ENCODE measurements at regions not wholly inside any gene's neighbourhood (a gene's known extent, or its start where the extent isn't known, plus 50 kb on each side); places are given as distances from the start of the nearest gene placed in this dataset.

DNA sequence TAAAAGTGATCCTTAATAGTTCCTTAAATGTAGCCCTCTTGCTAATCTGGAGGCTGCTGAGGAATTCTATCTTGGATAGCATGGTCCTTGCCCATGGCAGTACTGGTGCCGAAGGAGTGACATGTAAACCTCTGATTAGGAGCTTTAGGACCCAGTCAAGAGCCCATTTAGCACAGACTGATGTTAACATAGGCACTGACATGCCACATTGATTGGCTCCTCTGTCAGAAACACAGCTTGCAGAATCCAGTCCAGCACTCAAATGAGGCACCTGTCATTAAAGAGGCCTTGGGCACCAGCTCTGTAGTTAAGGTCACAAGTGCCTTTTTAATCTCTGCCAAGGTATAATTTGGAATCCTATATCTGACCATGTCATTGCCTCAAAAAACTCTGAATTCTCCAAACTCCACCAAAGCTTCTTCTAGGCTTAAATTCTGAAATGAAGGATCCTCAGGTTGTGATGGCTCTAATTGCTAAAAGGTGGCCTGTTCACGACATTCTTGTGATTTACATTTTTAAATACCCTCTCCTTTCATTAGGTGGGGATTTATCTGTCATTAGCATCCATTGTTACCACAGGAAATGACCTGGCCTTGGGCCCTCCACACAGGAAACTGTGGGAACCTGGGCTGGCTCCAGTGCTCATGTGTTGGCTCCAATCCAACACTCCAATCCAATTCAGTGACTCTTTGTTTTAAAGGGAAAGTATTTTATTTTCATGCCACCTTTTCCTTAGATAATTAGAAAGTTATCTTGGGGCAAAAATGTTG is 57.3 kb upstream of the RNF7 start:
- DNase-seq (ENCODE audit: low read depth, low spot score) (no peak), ATAC-seq (no peak)
- H3K27ac ChIP-seq (ENCODE audit: low read length): no peak overlapping the region
- in situ Hi-C loops (cut with HindIII; ENCODE audit: low pct_unique_long_range_greater_than_20kb, low sequenced_read_pairs): no loop called here
- no peak overlapping the region for H3K4me3 ChIP-seq (ENCODE audit: low read depth in 2 of 2, low read length in 2 of 2)
- intact Hi-C loops (cut with micrococcal nuclease; ENCODE audit: unreplicated experiment): no loop called here
- TF ChIP-seq POLR2AphosphoS5 (IDR thresholded peaks at IDR 0.05; ENCODE audit: low read depth, low read length): no peak
- no peak for TF ChIP-seq TCF7L2 (IDR thresholded peaks at IDR 0.05; ENCODE audit: low read depth, low read length)
- TF ChIP-seq, protein P1, sequence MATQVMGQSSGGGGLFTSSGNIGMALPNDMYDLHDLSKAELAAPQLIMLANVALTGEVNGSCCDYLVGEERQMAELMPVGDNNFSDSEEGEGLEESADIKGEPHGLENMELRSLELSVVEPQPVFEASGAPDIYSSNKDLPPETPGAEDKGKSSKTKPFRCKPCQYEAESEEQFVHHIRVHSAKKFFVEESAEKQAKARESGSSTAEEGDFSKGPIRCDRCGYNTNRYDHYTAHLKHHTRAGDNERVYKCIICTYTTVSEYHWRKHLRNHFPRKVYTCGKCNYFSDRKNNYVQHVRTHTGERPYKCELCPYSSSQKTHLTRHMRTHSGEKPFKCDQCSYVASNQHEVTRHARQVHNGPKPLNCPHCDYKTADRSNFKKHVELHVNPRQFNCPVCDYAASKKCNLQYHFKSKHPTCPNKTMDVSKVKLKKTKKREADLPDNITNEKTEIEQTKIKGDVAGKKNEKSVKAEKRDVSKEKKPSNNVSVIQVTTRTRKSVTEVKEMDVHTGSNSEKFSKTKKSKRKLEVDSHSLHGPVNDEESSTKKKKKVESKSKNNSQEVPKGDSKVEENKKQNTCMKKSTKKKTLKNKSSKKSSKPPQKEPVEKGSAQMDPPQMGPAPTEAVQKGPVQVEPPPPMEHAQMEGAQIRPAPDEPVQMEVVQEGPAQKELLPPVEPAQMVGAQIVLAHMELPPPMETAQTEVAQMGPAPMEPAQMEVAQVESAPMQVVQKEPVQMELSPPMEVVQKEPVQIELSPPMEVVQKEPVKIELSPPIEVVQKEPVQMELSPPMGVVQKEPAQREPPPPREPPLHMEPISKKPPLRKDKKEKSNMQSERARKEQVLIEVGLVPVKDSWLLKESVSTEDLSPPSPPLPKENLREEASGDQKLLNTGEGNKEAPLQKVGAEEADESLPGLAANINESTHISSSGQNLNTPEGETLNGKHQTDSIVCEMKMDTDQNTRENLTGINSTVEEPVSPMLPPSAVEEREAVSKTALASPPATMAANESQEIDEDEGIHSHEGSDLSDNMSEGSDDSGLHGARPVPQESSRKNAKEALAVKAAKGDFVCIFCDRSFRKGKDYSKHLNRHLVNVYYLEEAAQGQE (IDR thresholded peaks at IDR 0.05; ENCODE audit: insufficient read depth in 1 of 2, low read depth in 2 of 2, low read length in 1 of 2): no peak
- no peak for TF ChIP-seq SIN3A (IDR thresholded peaks at IDR 0.05; ENCODE audit: borderline replicate concordance, insufficient read depth, low read depth, low read length)
- TF ChIP-seq, protein P2, sequence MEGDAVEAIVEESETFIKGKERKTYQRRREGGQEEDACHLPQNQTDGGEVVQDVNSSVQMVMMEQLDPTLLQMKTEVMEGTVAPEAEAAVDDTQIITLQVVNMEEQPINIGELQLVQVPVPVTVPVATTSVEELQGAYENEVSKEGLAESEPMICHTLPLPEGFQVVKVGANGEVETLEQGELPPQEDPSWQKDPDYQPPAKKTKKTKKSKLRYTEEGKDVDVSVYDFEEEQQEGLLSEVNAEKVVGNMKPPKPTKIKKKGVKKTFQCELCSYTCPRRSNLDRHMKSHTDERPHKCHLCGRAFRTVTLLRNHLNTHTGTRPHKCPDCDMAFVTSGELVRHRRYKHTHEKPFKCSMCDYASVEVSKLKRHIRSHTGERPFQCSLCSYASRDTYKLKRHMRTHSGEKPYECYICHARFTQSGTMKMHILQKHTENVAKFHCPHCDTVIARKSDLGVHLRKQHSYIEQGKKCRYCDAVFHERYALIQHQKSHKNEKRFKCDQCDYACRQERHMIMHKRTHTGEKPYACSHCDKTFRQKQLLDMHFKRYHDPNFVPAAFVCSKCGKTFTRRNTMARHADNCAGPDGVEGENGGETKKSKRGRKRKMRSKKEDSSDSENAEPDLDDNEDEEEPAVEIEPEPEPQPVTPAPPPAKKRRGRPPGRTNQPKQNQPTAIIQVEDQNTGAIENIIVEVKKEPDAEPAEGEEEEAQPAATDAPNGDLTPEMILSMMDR (IDR thresholded peaks at IDR 0.05): no peak
- H3K9me3 ChIP-seq (ENCODE audit: control insufficient read depth, insufficient read depth, low read depth, low read length): no peaks in the 10 kb centered on the region
- H3K4me1 ChIP-seq (ENCODE audit: control insufficient read depth, insufficient read depth, low read length): no peaks in the 10 kb centered on the region; the same call in 1 of the 2 replicates
- BruUV-seq (replicated peaks): no TSS peak
- ChIA-PET CTCF (no interaction called here), POLR2A (no interaction called here)
- no peaks in the 10 kb centered on the region for H3K27me3 ChIP-seq (ENCODE audit: control insufficient read depth, insufficient read depth, low read length)
- H3K36me3 ChIP-seq (ENCODE audit: control insufficient read depth, insufficient read depth, low read length): no peaks in the 10 kb centered on the region

DNA sequence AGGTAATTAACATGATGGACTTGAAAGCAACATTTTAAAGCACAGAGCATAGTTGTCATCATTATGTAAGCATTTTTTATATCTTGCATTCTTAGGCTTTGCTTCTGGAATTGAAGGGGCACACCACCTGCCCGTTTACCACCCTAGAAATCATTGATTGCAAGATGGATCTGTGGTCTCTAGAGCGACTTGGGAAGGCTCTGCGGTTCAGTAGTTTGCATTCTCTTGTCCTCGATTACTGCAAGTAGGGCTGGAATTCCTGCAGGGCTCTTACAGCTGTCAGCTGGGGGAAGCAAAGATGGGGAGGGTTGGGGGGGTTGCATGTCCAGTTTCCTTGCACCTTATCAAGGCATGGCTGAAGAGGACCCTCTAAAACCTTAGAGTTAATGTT is 56.7 kb upstream of the RNF7 start:
- no peaks in the 10 kb centered on the region for H3K36me3 ChIP-seq (ENCODE audit: control insufficient read depth, insufficient read depth, low read length)
- DNase-seq (ENCODE audit: low read depth, low spot score) (no peak), ATAC-seq (no peak)
- no peaks in the 10 kb centered on the region for H3K27me3 ChIP-seq (ENCODE audit: control insufficient read depth, insufficient read depth, low read length)
- TF ChIP-seq POLR2AphosphoS5 (IDR thresholded peaks at IDR 0.05; ENCODE audit: low read depth, low read length) (no peak), SIN3A (IDR thresholded peaks at IDR 0.05; ENCODE audit: borderline replicate concordance, insufficient read depth, low read depth, low read length) (no peak), TCF7L2 (IDR thresholded peaks at IDR 0.05; ENCODE audit: low read depth, low read length) (no peak)
- TF ChIP-seq, protein P2 (IDR thresholded peaks at IDR 0.05): no peak
- TF ChIP-seq, protein P1 (IDR thresholded peaks at IDR 0.05; ENCODE audit: insufficient read depth in 1 of 2, low read depth in 2 of 2, low read length in 1 of 2): no peak
- no TSS peak for BruUV-seq (replicated peaks)
- intact Hi-C loops (cut with micrococcal nuclease; ENCODE audit: unreplicated experiment) (no loop called here), in situ Hi-C loops (cut with HindIII; ENCODE audit: low pct_unique_long_range_greater_than_20kb, low sequenced_read_pairs) (no loop called here)
- no peak overlapping the region for H3K4me3 ChIP-seq (ENCODE audit: low read depth in 2 of 2, low read length in 2 of 2)
- no peak overlapping the region for H3K27ac ChIP-seq (ENCODE audit: low read length)
- POLR2A ChIA-PET: no interaction called here
- CTCF ChIA-PET: no interaction called here
- H3K9me3 ChIP-seq (ENCODE audit: control insufficient read depth, insufficient read depth, low read depth, low read length): no peaks in the 10 kb centered on the region
- H3K4me1 ChIP-seq (ENCODE audit: control insufficient read depth, insufficient read depth, low read length): no peaks in the 10 kb centered on the region; the same call in 1 of the 2 replicates
